GM21717 (cell line): ENCODE measurements at regions not wholly inside any gene's neighbourhood (a gene's known extent, or its start where the extent isn't known, plus 50 kb on each side); places are given as distances from the start of the nearest gene placed in this dataset.
A peak's percentile ranks its signal among the peaks of the same experiment; 100 is the strongest.

Experiments used
- ATAC-seq: cut with Tn5 transposase; IDR thresholded peaks from one replicate; pipeline ENCODE4 v1.9.1; 2021; ENCODE audit warnings: mild to moderate bottlenecking, moderate library complexity; ENCODE audit not compliant: unreplicated experiment

- no peak for ATAC-seq
Observed at GRCh38 chr6:130756824-130757223, 70.4 kb upstream of the SMLR1 start.

DNA sequence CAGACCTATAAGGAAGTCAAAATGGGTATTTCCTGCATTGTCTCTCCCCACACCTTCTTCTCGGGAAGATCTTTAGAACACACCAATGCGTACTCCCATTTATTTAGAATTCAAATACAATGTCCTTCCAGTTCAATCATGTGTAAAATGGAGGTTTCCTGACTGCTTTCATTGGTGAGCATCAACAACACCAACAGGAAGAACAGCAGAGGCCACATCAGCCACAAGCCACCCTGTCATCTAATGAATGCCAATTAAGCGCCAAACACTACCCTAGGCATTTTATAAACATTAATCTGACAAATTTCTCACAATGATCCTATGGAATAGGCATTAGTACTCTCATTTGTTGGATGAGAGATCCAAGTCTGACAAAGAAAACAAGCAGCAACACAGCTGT is 68.4 kb upstream of the SMLR1 start:
- ATAC-seq = no peak

GRCh38 chr6:130760006-130760405 is 67.2 kb upstream of the SMLR1 start:
- ATAC-seq = no peak

- ATAC-seq = no peak
Observed at GRCh38 chr6:130761286-130761685, 65.9 kb upstream of the SMLR1 start.

DNA sequence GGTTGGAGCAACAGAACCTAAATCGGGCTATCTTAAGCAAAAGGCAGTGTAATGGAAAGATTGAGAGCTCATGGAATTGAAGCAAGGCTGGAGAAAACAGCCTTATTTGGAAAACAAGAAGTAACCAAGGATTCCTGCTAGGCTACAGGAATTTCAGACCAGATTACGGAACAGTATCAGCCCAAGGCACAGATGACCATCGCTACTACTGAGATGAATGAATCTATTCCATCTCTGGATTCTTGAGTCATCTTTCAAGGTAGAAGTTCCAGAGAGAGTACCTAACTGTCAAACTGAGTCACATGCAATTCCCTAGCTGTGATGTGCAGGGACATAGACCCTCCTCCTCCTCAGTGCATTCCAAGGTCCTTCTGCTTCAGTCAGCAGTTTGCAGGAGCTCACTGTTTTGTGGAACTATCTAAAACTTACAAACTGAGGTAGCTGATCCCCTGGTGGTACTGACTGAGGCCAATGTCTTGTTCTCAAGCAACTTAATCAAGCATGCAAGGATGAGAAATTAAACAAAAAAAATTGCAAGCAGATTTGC is 62.0 kb upstream of the SMLR1 start:
- ATAC-seq = no peak

- no peak for ATAC-seq
Observed at GRCh38 chr6:130766239-130767144, 60.7 kb upstream of the SMLR1 start.

DNA sequence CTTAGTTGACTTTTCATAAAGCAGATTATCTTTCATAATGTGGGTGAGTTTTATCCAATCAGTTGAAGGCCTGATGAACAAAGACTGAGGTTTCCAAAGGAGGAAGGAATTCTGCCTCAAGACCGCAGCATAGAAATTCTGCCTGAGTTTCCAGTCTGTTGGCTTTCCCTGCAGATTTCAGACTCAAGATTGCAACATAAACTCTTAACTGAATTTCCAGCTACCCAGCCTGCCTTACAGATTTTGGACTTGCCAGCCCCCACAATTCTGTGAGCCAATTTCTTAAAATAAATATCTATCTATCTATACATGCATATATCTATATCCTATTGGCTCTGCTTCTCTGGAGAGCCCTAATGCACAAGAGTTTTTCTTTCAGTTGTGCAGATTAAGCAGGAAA is 57.3 kb upstream of the SMLR1 start:
- no peak for ATAC-seq

DNA sequence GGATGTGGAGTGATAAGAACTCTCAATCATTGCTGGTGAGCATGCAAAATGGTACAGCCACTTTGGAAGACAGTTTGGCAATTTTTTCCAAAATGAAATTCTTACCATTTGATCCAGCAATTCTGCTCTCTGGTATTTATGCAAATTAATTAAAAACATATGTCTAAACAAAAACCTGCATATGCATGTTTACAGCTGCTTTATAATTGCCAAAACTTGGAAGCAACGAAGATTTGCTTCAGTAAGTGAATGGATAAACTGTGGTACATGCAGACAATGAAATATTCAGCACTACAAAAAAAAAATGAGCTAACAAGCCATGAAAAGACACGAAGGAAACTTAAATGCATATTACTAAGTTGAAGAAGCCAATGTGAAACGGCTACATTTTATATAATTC is 55.5 kb upstream of the SMLR1 start:
- ATAC-seq = no peak

DNA sequence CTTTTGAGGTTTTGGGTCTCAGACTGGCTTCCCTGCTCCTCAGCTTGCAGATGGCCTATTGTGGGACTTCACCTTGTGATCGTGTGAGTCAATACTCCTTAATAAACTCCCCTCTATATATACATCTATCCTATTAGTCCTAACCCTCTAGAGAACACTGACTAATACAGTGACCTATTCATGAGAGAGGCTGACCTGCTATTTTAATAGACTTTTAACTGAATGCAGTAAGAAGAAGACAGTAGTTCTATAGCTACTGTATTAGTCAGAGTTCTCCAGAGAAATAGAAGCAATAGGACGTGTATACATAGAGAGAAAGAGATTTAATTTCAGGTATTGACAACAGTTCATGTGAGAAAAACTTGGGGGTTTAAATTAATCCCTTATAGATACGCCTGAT is 53.3 kb upstream of the SMLR1 start:
- ATAC-seq = no peak

GRCh38 chr6:130775411-130776012 is 51.7 kb upstream of the SMLR1 start:
- ATAC-seq = no peak

DNA sequence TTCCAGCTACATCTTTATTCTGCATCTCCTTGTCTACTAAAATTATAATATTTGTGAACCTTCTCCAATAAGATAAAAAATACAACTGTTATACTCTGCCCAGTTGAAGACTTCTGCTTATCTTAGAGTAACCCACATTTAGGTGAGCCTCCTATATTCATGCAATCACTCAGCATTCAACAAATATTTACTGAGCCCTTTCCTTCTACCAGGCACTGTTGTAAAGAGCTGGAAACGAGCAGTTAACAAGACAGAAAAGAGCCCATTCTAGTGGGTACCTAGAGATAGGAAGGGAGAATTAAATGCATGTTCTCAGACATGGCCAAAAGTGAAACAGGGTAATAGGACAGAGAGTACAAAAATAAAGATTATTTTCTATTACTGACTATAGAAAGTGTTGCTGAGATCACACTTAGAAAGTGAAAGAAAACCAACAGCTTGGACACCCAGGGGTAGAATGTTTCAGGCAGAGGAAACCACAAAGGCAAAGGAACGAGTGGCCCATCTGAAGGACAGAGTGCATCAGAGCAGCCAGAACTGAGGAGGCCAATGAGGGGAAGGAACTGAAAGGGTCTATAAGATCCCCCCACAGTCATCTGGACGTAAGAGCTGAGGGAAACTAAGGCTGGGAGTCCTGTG is 50.8 kb upstream of the SMLR1 start:
- ATAC-seq = peak; percentile 99
